GM21528 (cell line): ENCODE measurements at regions not wholly inside any gene's neighbourhood (a gene's known extent, or its start where the extent isn't known, plus 50 kb on each side); places are given as distances from the start of the nearest gene placed in this dataset.

Experiments
- ATAC-seq: cut with Tn5 transposase; IDR thresholded peaks from one replicate; pipeline ENCODE4 v1.9.1; 2021; ENCODE audit warnings: mild to moderate bottlenecking, moderate library complexity; ENCODE audit not compliant: unreplicated experiment, low FRiP score

GRCh38 chr12:116453631-116454030 is 105.5 kb upstream of the MAP1LC3B2 start:
- ATAC-seq = no peak

GRCh38 chr12:116454076-116454475 is 105.1 kb upstream of the MAP1LC3B2 start:
- no peak for ATAC-seq

- ATAC-seq = no peak
Observed at GRCh38 chr12:116454950-116455447, 104.2 kb upstream of the MAP1LC3B2 start.

- ATAC-seq = no peak
Observed at GRCh38 chr12:116455540-116456329, 103.4 kb upstream of the MAP1LC3B2 start.

GRCh38 chr12:116456330-116457082 is 102.7 kb upstream of the MAP1LC3B2 start:
- no peak for ATAC-seq

- no peak for ATAC-seq
Observed at GRCh38 chr12:116458492-116458891, 100.7 kb upstream of the MAP1LC3B2 start.

GRCh38 chr12:116459011-116459875 is 99.9 kb upstream of the MAP1LC3B2 start:
- ATAC-seq = no peak

GRCh38 chr12:116459916-116460663 is 99.1 kb upstream of the MAP1LC3B2 start:
- ATAC-seq = no peak

GRCh38 chr12:116461060-116461459 is 98.1 kb upstream of the MAP1LC3B2 start:
- ATAC-seq = no peak

GRCh38 chr12:116463366-116463765 is 95.8 kb upstream of the MAP1LC3B2 start:
- no peak for ATAC-seq

- ATAC-seq = no peak
Observed at GRCh38 chr12:116465407-116465806, 93.8 kb upstream of the MAP1LC3B2 start.

- ATAC-seq = no peak
Observed at GRCh38 chr12:116465856-116466255, 93.3 kb upstream of the MAP1LC3B2 start.

GRCh38 chr12:116466536-116466935 is 92.6 kb upstream of the MAP1LC3B2 start:
- no peak for ATAC-seq

- no peak for ATAC-seq
Observed at GRCh38 chr12:116469344-116469743, 89.8 kb upstream of the MAP1LC3B2 start.

- ATAC-seq = no peak
Observed at GRCh38 chr12:116471544-116471943, 87.6 kb upstream of the MAP1LC3B2 start.

- no peak for ATAC-seq
Observed at GRCh38 chr12:116472193-116472592, 87.0 kb upstream of the MAP1LC3B2 start.

GRCh38 chr12:116473416-116473815 is 85.8 kb upstream of the MAP1LC3B2 start:
- no peak for ATAC-seq

GRCh38 chr12:116474331-116474730 is 84.8 kb upstream of the MAP1LC3B2 start:
- ATAC-seq = no peak

GRCh38 chr12:116474899-116475298 is 84.3 kb upstream of the MAP1LC3B2 start:
- no peak for ATAC-seq

- no peak for ATAC-seq
Observed at GRCh38 chr12:116476227-116476822, 82.9 kb upstream of the MAP1LC3B2 start.
